Kidney (tissue), 13 donors: ENCODE measurements at regions not wholly inside any gene's neighbourhood (a gene's known extent, or its start where the extent isn't known, plus 50 kb on each side); places are given as distances from the start of the nearest gene placed in this dataset.

Source experiments
- DNase-seq, 5 donors: peaks; one replicate each; pipeline ENCODE4 v3.0.0-alpha.2; 2013 to 2020
- FAIRE-seq: peaks from 2 replicates; lab custom pipeline; 2012; peaks lifted over from hg19 to GRCh38; lab: Jason Lieb, UNC
- H3K27ac ChIP-seq, 2 donors: one replicate each; pipeline ENCODE4 v1.7.0; 2013; ENCODE audit warnings: low read depth in 2 of 2, low read length in 2 of 2, inconsistent platforms in 1 of 2
- H3K27me3 ChIP-seq: one replicate; pipeline ENCODE4 v1.7.1; 2013; ENCODE audit warnings: low read length, inconsistent platforms; ENCODE audit not compliant: control insufficient read depth, insufficient read depth
- H3K36me3 ChIP-seq, 3 donors: one replicate each; pipeline versions ENCODE4 v1.7.0 to v1.7.1; 2013; ENCODE audit warnings: low read length in 3 of 3, control low read depth in 1 of 3, inconsistent platforms in 1 of 3; ENCODE audit not compliant: insufficient read depth in 3 of 3, control insufficient read depth in 2 of 3
- H3K4me1 ChIP-seq, 3 donors: one replicate each; pipeline versions ENCODE4 v1.7.0 to v1.7.1; 2013; ENCODE audit warnings: low read length in 3 of 3, inconsistent platforms in 1 of 3, low read depth in 1 of 3; ENCODE audit not compliant: control insufficient read depth in 2 of 3, insufficient read depth in 2 of 3
- H3K4me3 ChIP-seq, 3 donors: one replicate each; pipeline versions ENCODE4 v1.7.0 to v1.8.1; 2013; ENCODE audit warnings: low read length in 3 of 3, control low read depth in 1 of 3, inconsistent platforms in 1 of 3
- H3K9ac ChIP-seq, 3 donors: one replicate each; pipeline versions ENCODE4 v1.7.0 to v1.7.1; 2013; ENCODE audit warnings: low read length in 3 of 3, control low read depth in 1 of 3, inconsistent platforms in 1 of 3
- H3K9me3 ChIP-seq, 3 donors: one replicate each; pipeline versions ENCODE4 v1.7.0 to v1.7.1; 2013; ENCODE audit warnings: low read length in 3 of 3, control low read depth in 1 of 3, inconsistent platforms in 1 of 3; ENCODE audit not compliant: control insufficient read depth in 2 of 3, insufficient read depth in 1 of 3
- intact Hi-C: fragments of 100-400 bp; cut with DNase I; formaldehyde crosslinking; loops from one replicate; pipeline ENCODE4 v1.11.1; 2022
- TF ChIP-seq, protein P1 (sequence below): IDR thresholded peaks from 3 replicates; pipeline ENCODE4 v1.5.1; 2012; ENCODE audit warnings: mild to moderate bottlenecking, moderate library complexity, borderline replicate concordance; ENCODE audit not compliant: insufficient read depth; ENCODE audit errors: extremely low read depth
- donor health status: control.
- donor health status: control.
- donor health status: control.
- donor health status: control.
- donor health status: control.
- donor health status: DM: yes; HTN: yes; CAD: no.
- donor health status: Normal renal cell carcinoma (clear cell type).

DNA sequence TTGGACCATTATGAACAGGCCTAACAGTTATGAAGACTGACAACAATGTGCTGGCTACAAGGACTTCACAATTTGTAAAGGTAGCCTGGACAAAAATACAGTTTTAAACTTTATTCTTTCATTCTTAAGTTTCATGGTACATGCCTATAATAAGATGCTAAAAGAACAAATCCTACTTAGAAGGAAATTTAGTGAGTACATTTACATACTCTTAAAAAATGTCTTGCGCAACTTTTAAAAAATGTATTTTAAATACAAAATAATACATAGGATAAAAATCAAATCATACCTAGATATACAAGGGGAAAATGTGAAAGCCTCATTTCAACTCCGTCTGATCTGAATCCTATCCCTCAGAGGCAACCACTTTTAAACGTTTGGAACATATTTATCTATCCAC lies 200.7 kb upstream of the SPIN4 start:
- Histone ChIP-seq H3K36me3 (no peaks in the 10 kb centered on the region), H3K9me3 (peaks cover 0 to 2% (median 0%) of the 10 kb centered on the region in 3 donors), H3K9ac (no peak overlapping the region), H3K27me3 (no peaks in the 10 kb centered on the region), H3K27ac (no peak overlapping the region), H3K4me1 (no peaks in the 10 kb centered on the region), H3K4me3 (no peak overlapping the region)
- DNase-seq (no peak), FAIRE-seq (peak; percentile 74)
- intact Hi-C loops = no loop called here
- TF ChIP-seq, protein P1, sequence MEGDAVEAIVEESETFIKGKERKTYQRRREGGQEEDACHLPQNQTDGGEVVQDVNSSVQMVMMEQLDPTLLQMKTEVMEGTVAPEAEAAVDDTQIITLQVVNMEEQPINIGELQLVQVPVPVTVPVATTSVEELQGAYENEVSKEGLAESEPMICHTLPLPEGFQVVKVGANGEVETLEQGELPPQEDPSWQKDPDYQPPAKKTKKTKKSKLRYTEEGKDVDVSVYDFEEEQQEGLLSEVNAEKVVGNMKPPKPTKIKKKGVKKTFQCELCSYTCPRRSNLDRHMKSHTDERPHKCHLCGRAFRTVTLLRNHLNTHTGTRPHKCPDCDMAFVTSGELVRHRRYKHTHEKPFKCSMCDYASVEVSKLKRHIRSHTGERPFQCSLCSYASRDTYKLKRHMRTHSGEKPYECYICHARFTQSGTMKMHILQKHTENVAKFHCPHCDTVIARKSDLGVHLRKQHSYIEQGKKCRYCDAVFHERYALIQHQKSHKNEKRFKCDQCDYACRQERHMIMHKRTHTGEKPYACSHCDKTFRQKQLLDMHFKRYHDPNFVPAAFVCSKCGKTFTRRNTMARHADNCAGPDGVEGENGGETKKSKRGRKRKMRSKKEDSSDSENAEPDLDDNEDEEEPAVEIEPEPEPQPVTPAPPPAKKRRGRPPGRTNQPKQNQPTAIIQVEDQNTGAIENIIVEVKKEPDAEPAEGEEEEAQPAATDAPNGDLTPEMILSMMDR = no peak

DNA sequence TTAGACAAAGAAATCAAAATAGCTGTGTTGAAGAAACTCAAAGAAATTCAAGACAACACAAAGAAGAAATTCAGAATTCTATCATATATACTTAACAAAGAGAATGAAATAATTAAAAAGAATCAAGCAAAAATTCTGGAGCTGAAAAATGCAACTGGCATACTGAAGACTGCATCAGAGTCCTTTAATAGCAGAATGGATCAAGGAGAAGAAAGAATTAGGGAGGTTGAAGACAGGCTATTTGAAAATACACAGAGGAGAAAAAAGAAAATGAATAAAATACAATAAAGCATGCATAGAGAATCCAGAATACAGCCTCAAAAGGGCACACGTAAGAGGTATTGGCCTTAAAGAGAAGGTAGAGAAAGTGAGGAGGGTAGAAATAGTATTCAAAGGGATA lies 179.5 kb upstream of the SPIN4 start:
- no peaks in the 10 kb centered on the region for H3K36me3 ChIP-seq
- peaks cover 0 to 2% (median 0%) of the 10 kb centered on the region in 3 donors for H3K9me3 ChIP-seq
- no peak overlapping the region for H3K4me3 ChIP-seq
- DNase-seq (no peak), FAIRE-seq (peak; percentile 65)
- intact Hi-C loops = no loop called here
- no peaks in the 10 kb centered on the region for H3K27me3 ChIP-seq
- H3K4me1 ChIP-seq = no peaks in the 10 kb centered on the region
- TF ChIP-seq, protein P1 = no peak
- no peak overlapping the region for H3K27ac ChIP-seq
- H3K9ac ChIP-seq = no peak overlapping the region

DNA sequence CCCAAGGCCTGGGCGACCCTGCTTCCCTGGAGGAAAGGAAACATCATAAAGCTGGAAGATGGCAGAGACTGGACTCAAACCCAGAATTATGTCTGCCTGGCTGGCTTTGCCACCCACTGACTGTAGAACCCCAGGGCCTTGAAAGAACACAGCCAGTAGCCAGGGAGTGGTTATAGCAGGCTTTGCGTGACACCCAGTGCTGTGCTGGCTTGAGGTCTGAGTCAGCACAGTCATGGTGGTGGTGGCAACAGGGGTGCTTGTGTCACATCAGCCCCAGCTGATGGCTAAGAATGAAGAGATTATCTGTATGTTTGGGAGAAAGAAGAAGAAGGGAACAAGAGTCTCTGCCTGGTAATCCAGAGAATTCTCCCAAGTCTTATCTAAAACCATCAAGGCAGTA lies 178.8 kb upstream of the SPIN4 start:
- intact Hi-C loops = no loop called here
- H3K36me3 ChIP-seq = no peaks in the 10 kb centered on the region
- no peak for DNase-seq
- no peak overlapping the region for H3K27ac ChIP-seq
- H3K4me3 ChIP-seq = no peak overlapping the region
- TF ChIP-seq, protein P1 = no peak
- H3K9ac ChIP-seq = no peak overlapping the region
- peaks cover 0 to 2% (median 0%) of the 10 kb centered on the region in 3 donors for H3K9me3 ChIP-seq
- FAIRE-seq = no peak
- no peaks in the 10 kb centered on the region for H3K4me1 ChIP-seq
- H3K27me3 ChIP-seq = no peaks in the 10 kb centered on the region

DNA sequence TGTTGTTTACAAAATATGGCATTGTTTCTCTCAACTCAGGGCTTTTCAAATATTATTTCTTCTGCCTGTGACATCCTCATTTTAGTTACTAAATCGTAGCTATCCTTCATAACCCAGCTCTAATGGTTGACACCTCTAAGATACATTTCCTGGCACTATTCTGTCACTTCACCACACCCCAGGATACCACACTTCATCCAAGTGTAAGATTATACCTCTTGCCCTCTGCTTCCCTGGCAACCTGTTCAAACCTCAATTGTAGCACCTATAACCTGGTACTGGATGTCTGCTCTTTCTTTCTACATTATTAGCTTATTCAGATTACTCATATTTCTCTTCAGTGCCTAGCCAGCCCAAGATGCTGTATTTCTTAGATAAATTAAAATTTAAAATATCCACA lies 175.7 kb upstream of the SPIN4 start:
- Histone ChIP-seq H3K27ac (no peak overlapping the region), H3K27me3 (no peaks in the 10 kb centered on the region), H3K4me1 (no peaks in the 10 kb centered on the region), H3K4me3 (no peak overlapping the region), H3K36me3 (no peaks in the 10 kb centered on the region), H3K9ac (no peak overlapping the region), H3K9me3 (peaks cover 0 to 2% (median 0%) of the 10 kb centered on the region in 3 donors)
- no peak for DNase-seq
- no peak for FAIRE-seq
- intact Hi-C loops = no loop called here
- TF ChIP-seq, protein P1 = no peak
